Smooth muscle cell (in vitro differentiated cells): ENCODE measurements at regions not wholly inside any gene's neighbourhood (a gene's known extent, or its start where the extent isn't known, plus 50 kb on each side); places are given as distances from the start of the nearest gene placed in this dataset.

Experiments
- DNase-seq: peaks from one replicate; lab custom pipeline; 2025; ENCODE audit not compliant: unreplicated experiment; lab: John Stamatoyannopoulos, UW
- H2AFZ ChIP-seq: fragments of 200-600 bp; sonication (generic); 2 replicates; pipeline ENCODE4 v1.6.0; 2016; ENCODE audit warnings: antibody characterized with exemption, low read depth, mild to moderate bottlenecking
- H3F3A ChIP-seq: fragments of 200-600 bp; sonication (generic); 2 replicates; pipeline ENCODE4 v1.6.0; 2017; ENCODE audit warnings: antibody characterized with exemption, low read depth
- H3K27ac ChIP-seq: fragments of 200-600 bp; sonication (generic); 2 replicates; pipeline ENCODE4 v1.5.1; 2016; ENCODE audit warnings: low read depth, mild to moderate bottlenecking
- H3K27me3 ChIP-seq: fragments of 200-600 bp; sonication (generic); 2 replicates; pipeline ENCODE4 v1.6.1; 2016; ENCODE audit warnings: low read depth, mild to moderate bottlenecking
- H3K36me3 ChIP-seq: fragments of 200-600 bp; sonication (generic); 2 replicates; pipeline ENCODE4 v1.5.1; 2016; ENCODE audit warnings: low read depth
- H3K4me1 ChIP-seq: fragments of 200-600 bp; sonication (generic); 2 replicates; pipeline ENCODE4 v1.5.1; 2016; ENCODE audit warnings: low read depth
- H3K4me2 ChIP-seq: fragments of 200-600 bp; sonication (generic); 2 replicates; pipeline ENCODE4 v1.6.0; 2016; ENCODE audit warnings: mild to moderate bottlenecking
- H3K4me3 ChIP-seq: fragments of 200-600 bp; sonication (generic); 2 replicates; pipeline ENCODE4 v1.5.1; 2016; ENCODE audit warnings: mild to moderate bottlenecking
- H3K79me2 ChIP-seq: fragments of 200-600 bp; sonication (generic); 2 replicates; pipeline ENCODE4 v1.6.0; 2016; ENCODE audit warnings: low read depth, mild to moderate bottlenecking
- H3K9ac ChIP-seq: fragments of 200-600 bp; sonication (generic); 2 replicates; pipeline ENCODE4 v1.6.0; 2016; ENCODE audit warnings: low read depth
- H3K9me3 ChIP-seq: fragments of 200-600 bp; sonication (generic); replicated peaks from 2 replicates; pipeline ENCODE4 v1.5.1; 2016; ENCODE audit warnings: low read depth
- H4K20me1 ChIP-seq: fragments of 200-600 bp; sonication (generic); 2 replicates; pipeline ENCODE4 v1.6.0; 2016; ENCODE audit warnings: low read depth
- WGBS: methylation state at CpG from one replicate; pipeline ENCODE4 v1.1.7; 2016; ENCODE audit warnings: low lambda C conversion rate; 5-methylcytosine and 5-hydroxymethylcytosine counted together
- TF ChIP-seq, protein P1 (sequence below): fragments of 200-600 bp; sonication (generic); IDR thresholded peaks from 2 replicates; pipeline ENCODE4 v1.5.1; 2017; ENCODE audit warnings: borderline replicate concordance, mild to moderate bottlenecking, antibody characterized with exemption; ENCODE audit not compliant: insufficient read depth, poor library complexity, severe bottlenecking

DNA sequence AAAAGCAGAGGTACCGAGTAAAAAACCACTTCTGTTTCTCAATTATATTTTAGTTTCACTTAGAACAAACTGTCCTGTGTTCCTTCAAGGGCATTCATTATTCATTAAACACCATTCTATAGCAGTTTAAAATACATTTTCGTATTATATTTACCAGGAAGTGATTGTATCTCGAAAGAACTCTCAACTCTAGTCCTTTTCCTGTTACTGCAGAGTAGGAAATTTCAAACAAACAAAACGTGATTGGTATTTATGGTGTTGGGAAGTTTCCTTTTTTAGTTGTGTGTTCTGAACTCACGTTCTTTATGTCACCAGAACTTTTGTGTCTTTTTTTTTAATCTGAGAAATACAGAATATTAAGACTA, 139.5 kb upstream of the BTBD3 start:
- Histone ChIP-seq H3K9me3 (no peaks in the 10 kb centered on the region), H2AFZ (peak overlapping the region; percentile 96), H3K4me2 (peak overlapping the region; percentile 74), H3K27me3 (no peaks in the 10 kb centered on the region), H3K27ac (peak overlapping the region; percentile 4), H3K9ac (no peak overlapping the region), H4K20me1 (no peaks in the 10 kb centered on the region), H3K4me1 (peaks cover 5% of the 10 kb centered on the region), H3F3A (no peaks in the 10 kb centered on the region), H3K36me3 (no peaks in the 10 kb centered on the region), H3K79me2 (no peaks in the 10 kb centered on the region), H3K4me3 (no peak overlapping the region)
- TF ChIP-seq, protein P1, sequence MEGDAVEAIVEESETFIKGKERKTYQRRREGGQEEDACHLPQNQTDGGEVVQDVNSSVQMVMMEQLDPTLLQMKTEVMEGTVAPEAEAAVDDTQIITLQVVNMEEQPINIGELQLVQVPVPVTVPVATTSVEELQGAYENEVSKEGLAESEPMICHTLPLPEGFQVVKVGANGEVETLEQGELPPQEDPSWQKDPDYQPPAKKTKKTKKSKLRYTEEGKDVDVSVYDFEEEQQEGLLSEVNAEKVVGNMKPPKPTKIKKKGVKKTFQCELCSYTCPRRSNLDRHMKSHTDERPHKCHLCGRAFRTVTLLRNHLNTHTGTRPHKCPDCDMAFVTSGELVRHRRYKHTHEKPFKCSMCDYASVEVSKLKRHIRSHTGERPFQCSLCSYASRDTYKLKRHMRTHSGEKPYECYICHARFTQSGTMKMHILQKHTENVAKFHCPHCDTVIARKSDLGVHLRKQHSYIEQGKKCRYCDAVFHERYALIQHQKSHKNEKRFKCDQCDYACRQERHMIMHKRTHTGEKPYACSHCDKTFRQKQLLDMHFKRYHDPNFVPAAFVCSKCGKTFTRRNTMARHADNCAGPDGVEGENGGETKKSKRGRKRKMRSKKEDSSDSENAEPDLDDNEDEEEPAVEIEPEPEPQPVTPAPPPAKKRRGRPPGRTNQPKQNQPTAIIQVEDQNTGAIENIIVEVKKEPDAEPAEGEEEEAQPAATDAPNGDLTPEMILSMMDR, result no peak
- WGBS, result 60% methylated on average over 5 of the region's 5 CpGs
- DNase-seq, result no peak

DNA sequence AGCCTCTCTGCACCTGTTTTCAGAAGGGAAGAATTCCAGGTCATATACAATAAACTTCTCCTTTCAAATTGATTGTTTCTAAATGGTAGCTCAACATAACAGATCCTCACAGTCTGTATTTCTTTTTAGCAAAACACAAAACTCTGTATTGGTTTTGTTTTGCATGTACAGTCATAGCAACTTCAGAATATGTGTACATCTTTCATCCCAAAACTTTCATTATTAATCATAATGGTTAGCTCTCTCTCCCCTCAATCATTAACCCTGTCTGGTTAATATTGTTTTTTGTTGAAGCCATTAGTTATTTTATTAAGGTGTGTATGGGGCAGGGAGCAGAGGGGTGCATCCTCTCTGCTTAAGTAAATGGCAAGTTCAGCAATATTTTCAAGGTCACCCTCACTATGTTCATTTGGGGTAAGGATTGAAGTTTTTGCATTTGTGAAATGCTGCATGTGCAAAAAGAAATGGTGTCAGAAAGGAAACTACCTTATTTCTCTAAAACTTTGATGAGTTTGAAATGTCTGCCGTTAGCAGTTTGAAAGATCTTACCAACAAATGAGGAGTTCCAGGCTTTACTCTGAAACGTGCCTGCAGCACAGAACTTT, 136.8 kb upstream of the BTBD3 start:
- H3K79me2 ChIP-seq, result no peaks in the 10 kb centered on the region
- H3K4me3 ChIP-seq, result no peak overlapping the region
- H2AFZ ChIP-seq, result no peak overlapping the region
- WGBS, result 90% methylated on average over 2 of the region's 2 CpGs
- H3F3A ChIP-seq, result no peaks in the 10 kb centered on the region
- no peak overlapping the region for H3K4me2 ChIP-seq
- H3K27me3 ChIP-seq, result no peaks in the 10 kb centered on the region
- no peaks in the 10 kb centered on the region for H4K20me1 ChIP-seq
- no peak overlapping the region for H3K9ac ChIP-seq
- H3K27ac ChIP-seq, result no peak overlapping the region
- H3K36me3 ChIP-seq, result no peaks in the 10 kb centered on the region
- DNase-seq, result no peak
- TF ChIP-seq, protein P1, result no peak
- H3K4me1 ChIP-seq, result peaks cover 5% of the 10 kb centered on the region
- H3K9me3 ChIP-seq, result no peaks in the 10 kb centered on the region

DNA sequence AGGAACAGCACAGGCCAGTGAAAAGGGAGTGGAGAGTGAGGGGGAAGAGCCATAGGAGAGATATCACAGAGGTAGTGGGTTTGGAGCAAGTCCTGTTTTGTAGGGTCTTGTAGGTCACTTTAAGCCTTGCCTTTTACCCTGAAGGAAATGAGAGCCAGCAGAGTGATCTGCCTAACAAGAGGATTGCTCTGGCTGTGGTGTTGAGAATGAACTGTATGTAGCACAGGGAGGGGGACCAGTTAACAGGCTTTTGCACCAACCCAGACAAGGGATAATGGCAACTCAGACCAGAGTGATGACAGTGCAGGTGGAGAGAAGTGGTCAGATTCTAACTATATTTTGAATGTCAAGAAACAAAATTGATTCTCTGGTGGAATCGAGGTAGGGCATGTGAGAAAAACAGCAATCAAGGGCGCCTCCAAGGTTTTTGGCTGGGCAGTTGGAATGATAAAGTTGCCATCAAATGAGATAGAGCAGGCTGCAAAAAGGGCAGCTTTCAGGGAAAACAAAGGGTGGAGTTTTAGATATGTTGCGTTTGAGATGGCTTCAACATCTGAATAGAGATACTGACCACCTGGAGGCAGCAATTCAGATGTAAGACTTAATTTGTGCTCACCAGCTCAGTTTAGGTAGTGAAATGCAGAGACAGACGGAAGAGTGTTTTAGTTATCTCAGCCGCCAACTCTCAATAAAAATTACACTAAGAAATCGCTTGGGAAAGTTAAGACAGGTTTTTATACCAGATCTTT, 134.4 kb upstream of the BTBD3 start:
- Histone ChIP-seq H3K4me2 (no peak overlapping the region), H3K4me1 (peaks cover under 1% of the 10 kb centered on the region), H2AFZ (no peak overlapping the region), H3K9me3 (no peaks in the 10 kb centered on the region), H3K9ac (no peak overlapping the region), H3K79me2 (no peaks in the 10 kb centered on the region), H3K4me3 (no peak overlapping the region), H3K27ac (no peak overlapping the region), H3F3A (no peaks in the 10 kb centered on the region), H3K27me3 (no peaks in the 10 kb centered on the region), H4K20me1 (no peaks in the 10 kb centered on the region), H3K36me3 (no peaks in the 10 kb centered on the region)
- DNase-seq, result no peak
- TF ChIP-seq, protein P1, result no peak
- WGBS, result 77% methylated on average over 6 of the region's 6 CpGs
